MCF 10A (cell line): ENCODE measurements at regions not wholly inside any gene's neighbourhood (a gene's known extent, or its start where the extent isn't known, plus 50 kb on each side); places are given as distances from the start of the nearest gene placed in this dataset.

Experiments
- BruUV-seq: library from RNA; stranded (reverse); fragments of 400-500 nt; replicated peaks from 2 replicates; lab custom pipeline; 2021; lab: Mats Ljungman, UMichigan
- CTCF ChIA-PET: fragments of 300-600 bp; sonication (Branson Sonifier 250); formaldehyde crosslinking; extraction: SDS; loops from one replicate; lab custom pipeline; 2021; ENCODE audit warnings: antibody characterized with exemption, inconsistent platforms; lab: Yijun Ruan, JAX
- POLR2A ChIA-PET: fragments of 300-600, 350-650 bp; sonication (Branson Sonifier 250); formaldehyde crosslinking; extraction: SDS; loops from one replicate; lab custom pipeline; 2020; ENCODE audit warnings: antibody characterized with exemption, inconsistent platforms; lab: Yijun Ruan, JAX
- DNase-seq: peaks from one replicate; pipeline ENCODE4 v3.0.0-alpha.2; 2018; ENCODE audit not compliant: unreplicated experiment
- H3K27ac Mint-ChIP-seq: one replicate; pipeline ENCODE4 v1.8.0; 2022; ENCODE audit warnings: mild to moderate bottlenecking, low read depth, mixed read lengths; ENCODE audit not compliant: unreplicated experiment
- H3K27me3 Mint-ChIP-seq: one replicate; pipeline ENCODE4 v1.8.0; 2022; ENCODE audit warnings: mixed read lengths; ENCODE audit not compliant: insufficient read depth, unreplicated experiment
- H3K36me3 Mint-ChIP-seq: one replicate; pipeline ENCODE4 v1.8.0; 2022; ENCODE audit warnings: mild to moderate bottlenecking, moderate library complexity, mixed read lengths; ENCODE audit not compliant: insufficient read depth, unreplicated experiment
- H3K4me1 Mint-ChIP-seq: one replicate; pipeline ENCODE4 v1.8.0; 2022; ENCODE audit warnings: mixed read lengths; ENCODE audit not compliant: insufficient read depth, unreplicated experiment
- H3K4me3 Mint-ChIP-seq: one replicate; pipeline ENCODE4 v1.8.0; 2022; ENCODE audit warnings: mild to moderate bottlenecking, moderate library complexity, mixed read lengths; ENCODE audit not compliant: unreplicated experiment
- H3K9me3 Mint-ChIP-seq: one replicate; pipeline ENCODE4 v1.8.0; 2022; ENCODE audit warnings: mixed read lengths; ENCODE audit not compliant: unreplicated experiment
- CTCF ChIP-seq: fragments of 200-600 bp; IDR thresholded peaks from one replicate; pipeline ENCODE4 v1.8.0; 2022; ENCODE audit warnings: antibody characterized with exemption, mild to moderate bottlenecking; ENCODE audit not compliant: unreplicated experiment
- intact Hi-C: fragments of 100-400 bp; cut with micrococcal nuclease; formaldehyde crosslinking; loops from 2 replicates; pipeline ENCODE4 v1.14.1; 2022
- microRNA-seq: library from miRNA; unstranded; fragments of <30 nt; microRNA quantifications from one replicate; pipeline ENCODE4 v1.2.0, GENCODE V29; 2022

GRCh38 chr9:32334112-32334511 lies 50.3 kb upstream of the ACO1 start:
- no peak overlapping the region for H3K27ac Mint-ChIP-seq
- H3K9me3 Mint-ChIP-seq, result no peaks in the 10 kb centered on the region
- no TSS peak for BruUV-seq
- TF ChIP-seq CTCF, result no peak
- ChIA-PET POLR2A (no interaction called here), CTCF (no interaction called here)
- no peaks in the 10 kb centered on the region for H3K4me1 Mint-ChIP-seq
- no peaks in the 10 kb centered on the region for H3K36me3 Mint-ChIP-seq
- DNase-seq, result no peak
- intact Hi-C loops, result no loop called here
- peaks cover 14% of the 10 kb centered on the region for H3K27me3 Mint-ChIP-seq
- no peak overlapping the region for H3K4me3 Mint-ChIP-seq

Small RNAs in the stretch of these regions (microRNA-seq; reads per million reads assigned to microRNA genes)
- 5.9 reads per million, percentile 39 among the genes with 10 or more reads in this experiment for gene MIR873
- gene MIR876, result 3.2 reads per million, percentile 23 among the genes with 10 or more reads in this experiment
